ENCODE measurements at regions not wholly inside any gene's neighbourhood (a gene's known extent, or its start where the extent isn't known, plus 50 kb on each side); places are given as distances from the start of the nearest gene placed in this dataset.

- H3K79me2 ChIP-seq (ENCODE audit: low read depth) = no peaks in the 10 kb centered on the region
- no peaks in the 10 kb centered on the region for H3F3A ChIP-seq (ENCODE audit: low read depth)
- H3K4me1 ChIP-seq = peaks cover 11% of the 10 kb centered on the region
- no peaks in the 10 kb centered on the region for H3K9me3 ChIP-seq (ENCODE audit: low read depth)
- H3K9me3 Mint-ChIP-seq = no peaks in the 10 kb centered on the region
- no peak overlapping the region for H3K4me2 ChIP-seq
- DNase-seq (ENCODE audit: low spot score) = no peak
- H3K4me3 ChIP-seq = no peak overlapping the region
- H3K4me3 Mint-ChIP-seq = no peak overlapping the region
- peaks cover 5% of the 10 kb centered on the region for H3K4me1 Mint-ChIP-seq
- H3K9ac ChIP-seq = no peak overlapping the region
- H3K27me3 ChIP-seq = no peaks in the 10 kb centered on the region
- no peak for TF ChIP-seq CTCF (IDR thresholded peaks at IDR 0.05)
- H2AFZ ChIP-seq (replicated peaks) = no peak overlapping the region
- H3K27ac Mint-ChIP-seq = no peak overlapping the region
- no peaks in the 10 kb centered on the region for H3K36me3 ChIP-seq
- H3K27me3 Mint-ChIP-seq (ENCODE audit: insufficient read depth, low read depth) = peaks cover 2% of the 10 kb centered on the region
- no peak overlapping the region for H3K27ac ChIP-seq
- no peaks in the 10 kb centered on the region for H4K20me1 ChIP-seq (ENCODE audit: low read depth)
- H3K36me3 Mint-ChIP-seq = no peaks in the 10 kb centered on the region
These were observed 91.3 kb downstream of the PPP1R2C start for GRCh38 chrX:42686706-42687105.

- no peak for TF ChIP-seq CTCF (IDR thresholded peaks at IDR 0.05)
- TF ChIP-seq EZH2 (IDR thresholded peaks at IDR 0.05) = no peak
- no peak for TF ChIP-seq EZH2phosphoT487 (IDR thresholded peaks at IDR 0.05)
- H2AFZ ChIP-seq (replicated peaks) = no peak overlapping the region
- no peak overlapping the region for H3K4me3 ChIP-seq
- Mint-ChIP-seq H3K4me3 (no peak overlapping the region), H3K36me3 (no peaks in the 10 kb centered on the region), H3K9me3 (no peaks in the 10 kb centered on the region), H3K4me1 (peaks cover 2% of the 10 kb centered on the region), H3K27me3 (ENCODE audit: insufficient read depth, low read depth) (peaks cover 2% of the 10 kb centered on the region), H3K27ac (no peak overlapping the region)
- H3K4me2 ChIP-seq = no peak overlapping the region
- H3K4me1 ChIP-seq = peaks cover 7% of the 10 kb centered on the region
- H3K27ac ChIP-seq = no peak overlapping the region
- no peaks in the 10 kb centered on the region for H3K27me3 ChIP-seq
- no peaks in the 10 kb centered on the region for H3K9me3 ChIP-seq (ENCODE audit: low read depth)
- H3K9ac ChIP-seq = no peak overlapping the region
- H3K36me3 ChIP-seq = no peaks in the 10 kb centered on the region
- no peaks in the 10 kb centered on the region for H4K20me1 ChIP-seq (ENCODE audit: low read depth)
- H3K79me2 ChIP-seq (ENCODE audit: low read depth) = no peaks in the 10 kb centered on the region
- DNase-seq (ENCODE audit: low spot score) = no peak
- no peaks in the 10 kb centered on the region for H3F3A ChIP-seq (ENCODE audit: low read depth)
These were observed 91.7 kb downstream of the PPP1R2C start for GRCh38 chrX:42686296-42686695.

- no peak for DNase-seq (ENCODE audit: low spot score)
- no peak overlapping the region for H3K27ac Mint-ChIP-seq
- H3K4me1 Mint-ChIP-seq = peaks cover 4% of the 10 kb centered on the region
- TF ChIP-seq EZH2phosphoT487 (IDR thresholded peaks at IDR 0.05) = no peak
- no peak for TF ChIP-seq CTCF (IDR thresholded peaks at IDR 0.05)
- no peak for TF ChIP-seq EZH2 (IDR thresholded peaks at IDR 0.05)
- H3K27me3 Mint-ChIP-seq (ENCODE audit: insufficient read depth, low read depth) = peaks cover 2% of the 10 kb centered on the region
- Histone ChIP-seq H3K27ac (no peak overlapping the region), H3K4me1 (peaks cover 18% of the 10 kb centered on the region), H2AFZ (replicated peaks) (no peak overlapping the region), H4K20me1 (ENCODE audit: low read depth) (no peaks in the 10 kb centered on the region), H3K36me3 (no peaks in the 10 kb centered on the region), H3K4me3 (no peak overlapping the region), H3K27me3 (no peaks in the 10 kb centered on the region), H3K79me2 (ENCODE audit: low read depth) (no peaks in the 10 kb centered on the region), H3F3A (ENCODE audit: low read depth) (no peaks in the 10 kb centered on the region), H3K9ac (no peak overlapping the region), H3K4me2 (no peak overlapping the region), H3K9me3 (ENCODE audit: low read depth) (no peaks in the 10 kb centered on the region)
- no peak overlapping the region for H3K4me3 Mint-ChIP-seq
- H3K9me3 Mint-ChIP-seq = no peaks in the 10 kb centered on the region
- no peaks in the 10 kb centered on the region for H3K36me3 Mint-ChIP-seq
These were observed 93.9 kb downstream of the PPP1R2C start for GRCh38 chrX:42684065-42684464.

GRCh38 chrX:42680666-42681065, 97.3 kb downstream of the PPP1R2C start:
- no peaks in the 10 kb centered on the region for H3K79me2 ChIP-seq (ENCODE audit: low read depth)
- Mint-ChIP-seq H3K27me3 (ENCODE audit: insufficient read depth, low read depth) (peaks cover 2% of the 10 kb centered on the region), H3K9me3 (peaks cover 2% of the 10 kb centered on the region), H3K4me1 (peaks cover 4% of the 10 kb centered on the region), H3K4me3 (no peak overlapping the region), H3K27ac (peak overlapping the region; percentile 22), H3K36me3 (no peaks in the 10 kb centered on the region)
- DNase-seq (ENCODE audit: low spot score) = peak; percentile 57
- no peaks in the 10 kb centered on the region for H3K27me3 ChIP-seq
- TF ChIP-seq CTCF (IDR thresholded peaks at IDR 0.05) (no peak), EZH2 (IDR thresholded peaks at IDR 0.05) (no peak), EZH2phosphoT487 (IDR thresholded peaks at IDR 0.05) (no peak)
- no peak overlapping the region for H3K4me3 ChIP-seq
- no peaks in the 10 kb centered on the region for H3F3A ChIP-seq (ENCODE audit: low read depth)
- H2AFZ ChIP-seq (replicated peaks) = no peak overlapping the region
- H3K27ac ChIP-seq = no peak overlapping the region
- H3K9me3 ChIP-seq (ENCODE audit: low read depth) = no peaks in the 10 kb centered on the region
- H3K4me2 ChIP-seq = peak overlapping the region; percentile 36
- H3K4me1 ChIP-seq = peaks cover 18% of the 10 kb centered on the region
- H3K36me3 ChIP-seq = no peaks in the 10 kb centered on the region
- H4K20me1 ChIP-seq (ENCODE audit: low read depth) = no peaks in the 10 kb centered on the region
- no peak overlapping the region for H3K9ac ChIP-seq
